ENCODE measurements at regions not wholly inside any gene's neighbourhood (a gene's known extent, or its start where the extent isn't known, plus 50 kb on each side); places are given as distances from the start of the nearest gene placed in this dataset.

- TF ChIP-seq, protein P1, sequence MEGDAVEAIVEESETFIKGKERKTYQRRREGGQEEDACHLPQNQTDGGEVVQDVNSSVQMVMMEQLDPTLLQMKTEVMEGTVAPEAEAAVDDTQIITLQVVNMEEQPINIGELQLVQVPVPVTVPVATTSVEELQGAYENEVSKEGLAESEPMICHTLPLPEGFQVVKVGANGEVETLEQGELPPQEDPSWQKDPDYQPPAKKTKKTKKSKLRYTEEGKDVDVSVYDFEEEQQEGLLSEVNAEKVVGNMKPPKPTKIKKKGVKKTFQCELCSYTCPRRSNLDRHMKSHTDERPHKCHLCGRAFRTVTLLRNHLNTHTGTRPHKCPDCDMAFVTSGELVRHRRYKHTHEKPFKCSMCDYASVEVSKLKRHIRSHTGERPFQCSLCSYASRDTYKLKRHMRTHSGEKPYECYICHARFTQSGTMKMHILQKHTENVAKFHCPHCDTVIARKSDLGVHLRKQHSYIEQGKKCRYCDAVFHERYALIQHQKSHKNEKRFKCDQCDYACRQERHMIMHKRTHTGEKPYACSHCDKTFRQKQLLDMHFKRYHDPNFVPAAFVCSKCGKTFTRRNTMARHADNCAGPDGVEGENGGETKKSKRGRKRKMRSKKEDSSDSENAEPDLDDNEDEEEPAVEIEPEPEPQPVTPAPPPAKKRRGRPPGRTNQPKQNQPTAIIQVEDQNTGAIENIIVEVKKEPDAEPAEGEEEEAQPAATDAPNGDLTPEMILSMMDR (IDR thresholded peaks at IDR 0.05) = no peak
- TF ChIP-seq POLR2A (IDR thresholded peaks at IDR 0.05) = no peak
These were observed 255.3 kb downstream of the BMP4 start for GRCh38 chr14:53701108-53701875.
